ENCODE measurements at regions not wholly inside any gene's neighbourhood (a gene's known extent, or its start where the extent isn't known, plus 50 kb on each side); places are given as distances from the start of the nearest gene placed in this dataset.
"Not testable (repeated sequence)": the region's sequence is repeated elsewhere in the genome, so short reads cannot be mapped to it uniquely, and the experiment has no call there.

DNA sequence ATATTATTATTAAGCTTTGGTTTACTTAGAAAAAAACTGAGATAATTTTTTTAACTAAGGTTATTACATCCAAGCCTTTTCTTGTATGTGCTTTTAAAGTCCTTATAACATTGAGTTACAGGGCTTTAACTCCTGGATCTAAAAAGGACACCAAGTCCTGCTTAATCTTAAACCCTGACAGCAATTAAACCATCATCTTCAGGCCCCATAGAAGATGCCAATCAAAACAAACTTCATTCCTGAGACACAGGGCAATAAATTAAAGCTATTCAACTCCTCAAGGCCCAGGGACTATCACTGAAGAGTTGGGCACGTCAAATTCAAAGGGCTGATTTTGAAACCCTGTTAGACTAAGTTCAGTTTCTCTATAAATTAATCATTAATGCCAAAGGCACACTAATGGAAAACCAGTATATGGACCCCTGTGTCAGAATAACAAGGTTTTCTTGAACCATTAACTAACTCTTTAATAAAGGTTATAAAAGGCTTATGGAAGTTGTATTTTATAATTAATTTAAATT is 1152.6 kb downstream of the NSUN3 start:
- peak; percentile 13 for DNase-seq

DNA sequence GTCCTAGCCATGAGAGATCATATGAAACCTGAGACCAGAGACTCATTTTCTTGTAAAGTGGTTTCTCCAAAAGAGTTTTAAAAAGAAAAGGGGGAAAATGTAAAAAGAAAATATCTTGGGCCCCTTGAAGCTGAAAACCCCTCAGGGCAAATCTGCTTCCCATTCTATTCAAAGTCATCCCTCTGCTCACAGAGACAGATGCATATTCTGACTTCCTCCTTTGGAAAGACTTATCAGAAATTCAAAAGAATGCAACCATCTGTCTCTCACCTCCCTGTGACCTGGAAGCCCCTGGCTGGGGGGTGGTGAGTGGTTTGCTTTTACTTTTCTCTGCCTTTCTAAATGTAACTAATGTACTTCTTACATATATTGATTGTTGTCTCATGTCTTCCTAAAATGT is 1154.8 kb downstream of the NSUN3 start:
- DNase-seq = no peak

DNA sequence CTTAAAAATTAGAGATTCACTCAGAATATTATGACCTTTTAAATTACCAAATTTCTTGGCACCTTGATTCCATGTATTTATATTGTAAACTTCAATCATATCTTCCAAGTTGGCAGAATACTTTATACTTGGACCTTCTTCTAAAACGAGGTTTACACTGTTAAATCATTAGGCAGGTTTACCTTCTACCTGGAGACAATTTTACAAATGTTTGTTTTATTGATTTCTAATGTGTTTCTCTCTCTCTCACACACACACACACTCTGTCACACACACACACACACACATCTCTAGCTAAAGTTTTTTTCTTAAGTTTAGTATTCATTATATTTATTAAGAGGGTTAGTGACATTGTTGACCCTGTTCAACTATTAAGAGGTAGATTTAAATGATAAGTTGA is 1155.6 kb downstream of the NSUN3 start:
- no peak for DNase-seq

DNA sequence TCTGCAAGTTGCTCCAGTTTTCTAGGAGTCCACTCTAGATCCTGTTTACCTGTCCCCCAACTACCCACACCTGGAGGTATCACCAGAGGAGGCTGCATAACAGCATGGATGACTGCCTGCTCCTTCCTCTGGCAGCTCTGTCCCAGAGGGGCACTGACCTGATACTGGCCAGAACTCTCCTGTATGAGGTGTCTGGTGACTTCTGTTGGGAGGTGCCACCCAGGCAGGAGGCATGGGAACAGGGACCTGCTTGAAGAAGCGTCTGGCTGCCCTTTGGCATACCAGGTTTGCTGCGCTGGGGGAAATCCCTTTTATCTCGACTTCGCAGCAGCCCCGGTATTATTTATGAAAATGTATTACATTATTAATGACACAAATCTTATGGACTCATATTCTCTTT is 1163.6 kb downstream of the NSUN3 start:
- DNase-seq = no peak

DNA sequence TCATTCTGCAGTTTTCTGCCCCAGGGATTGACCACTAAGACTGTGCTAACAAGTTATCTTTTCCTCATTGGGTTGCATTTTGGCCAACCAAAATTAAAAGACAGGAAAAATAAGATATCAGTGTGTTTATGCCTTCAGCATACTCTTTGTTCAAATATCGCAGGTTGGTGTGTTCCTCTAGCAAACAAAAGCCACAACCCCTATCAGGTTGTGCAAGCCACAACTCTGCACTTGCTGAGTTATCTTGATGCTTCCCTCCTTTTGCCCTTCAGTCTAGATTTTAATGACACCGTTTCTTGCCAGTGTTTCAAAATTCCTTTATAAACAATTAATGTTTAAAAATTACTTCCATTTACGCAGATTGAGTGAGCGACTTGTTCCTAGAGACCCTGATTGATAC is 1164.2 kb downstream of the NSUN3 start:
- DNase-seq = no peak

DNA sequence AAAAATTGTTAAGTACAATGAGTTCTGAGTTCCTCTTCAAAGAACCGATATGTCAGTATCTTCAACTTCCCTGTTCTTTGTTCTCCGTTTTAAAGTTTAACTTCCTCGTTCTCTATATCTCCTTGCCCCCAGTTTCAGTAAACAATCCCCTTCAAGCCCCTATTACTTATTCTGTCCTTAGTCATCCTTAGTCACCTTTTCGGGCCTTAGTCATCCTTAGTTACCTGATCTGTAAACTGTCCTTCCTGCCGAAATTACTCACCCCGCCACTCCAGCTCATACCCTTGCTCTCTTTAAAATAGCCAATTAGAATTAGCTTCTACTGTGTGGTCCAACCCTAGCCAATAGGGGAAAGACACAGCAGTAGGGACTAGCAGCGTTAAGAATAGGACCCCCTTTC is 1165.6 kb downstream of the NSUN3 start:
- no peak for DNase-seq

DNA sequence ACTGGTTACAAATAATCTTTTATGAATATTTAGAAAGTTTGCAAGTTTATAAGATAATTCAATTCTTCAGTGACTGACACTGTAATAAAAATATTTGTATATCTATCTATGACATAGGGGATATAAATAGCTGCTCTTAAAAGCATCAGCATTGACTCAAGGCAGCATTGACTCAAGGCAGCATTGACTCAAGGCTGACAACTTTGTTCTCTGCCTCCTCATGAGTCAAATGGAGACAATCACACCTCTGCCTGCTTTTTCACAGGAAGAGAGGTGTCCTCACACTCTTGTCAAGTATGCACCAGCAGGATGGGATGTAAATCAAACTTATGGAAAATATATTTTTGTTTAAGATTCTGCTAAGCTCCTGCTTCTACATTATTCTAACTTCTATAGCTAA is 1173.1 kb downstream of the NSUN3 start:
- no peak for DNase-seq

DNA sequence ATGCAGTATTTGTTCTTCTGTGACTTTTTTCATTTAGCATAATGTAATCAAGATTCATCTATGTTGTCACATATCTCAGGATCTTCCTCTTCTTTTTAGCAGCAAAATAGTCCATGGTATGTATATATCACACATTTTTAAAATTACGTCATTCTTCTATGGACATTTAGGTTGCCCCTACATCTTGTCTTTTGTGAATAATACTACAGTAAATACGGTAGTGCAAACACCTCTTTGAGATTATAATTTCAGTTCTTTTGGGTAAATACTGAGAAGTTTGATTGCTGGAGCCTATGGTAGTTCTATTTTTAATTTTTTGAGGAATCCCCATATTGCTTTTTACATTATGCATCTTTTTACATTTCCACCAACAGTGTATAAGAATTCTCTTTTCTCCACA is 1174.9 kb downstream of the NSUN3 start:
- DNase-seq = no peak

DNA sequence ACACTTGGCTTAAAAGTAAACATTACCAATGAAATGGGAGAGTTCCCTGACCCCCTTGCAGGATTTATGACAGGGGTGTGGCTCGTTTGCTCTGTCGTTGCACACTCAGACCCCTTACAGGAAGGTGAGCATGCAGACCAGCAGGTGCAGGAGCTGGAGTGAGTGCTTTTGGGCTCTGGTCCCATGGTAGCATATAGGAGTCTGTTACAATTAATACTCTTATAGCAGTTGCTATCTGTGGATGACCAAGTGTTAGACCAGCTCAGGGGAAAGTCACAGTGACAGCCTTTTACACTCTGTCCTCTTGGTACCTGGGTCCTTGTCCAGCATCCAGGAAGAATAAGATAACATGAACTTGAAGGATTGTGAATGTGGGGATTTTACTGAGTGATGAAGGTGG is 1177.5 kb downstream of the NSUN3 start:
- no peak for DNase-seq

DNA sequence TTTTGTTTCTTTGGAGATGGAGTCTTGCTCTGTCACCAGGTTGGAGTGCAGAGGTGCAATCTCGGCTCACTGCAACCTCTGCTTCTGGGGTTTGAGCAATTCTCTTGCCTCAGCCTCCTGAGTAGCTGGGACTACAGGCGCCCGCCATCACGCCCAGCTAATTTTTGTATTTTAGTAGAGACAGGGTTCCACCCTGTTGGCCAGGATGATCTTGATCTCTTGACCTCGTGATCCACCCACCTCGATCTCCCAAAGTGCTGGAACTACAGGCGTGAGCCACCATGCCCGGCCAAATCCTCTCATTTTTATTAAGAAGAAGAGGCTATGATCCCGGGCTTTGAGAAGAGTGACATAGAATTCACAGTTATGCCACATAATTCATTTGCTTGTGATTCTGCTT is 1178.4 kb downstream of the NSUN3 start:
- not testable (repeated sequence) for DNase-seq

DNA sequence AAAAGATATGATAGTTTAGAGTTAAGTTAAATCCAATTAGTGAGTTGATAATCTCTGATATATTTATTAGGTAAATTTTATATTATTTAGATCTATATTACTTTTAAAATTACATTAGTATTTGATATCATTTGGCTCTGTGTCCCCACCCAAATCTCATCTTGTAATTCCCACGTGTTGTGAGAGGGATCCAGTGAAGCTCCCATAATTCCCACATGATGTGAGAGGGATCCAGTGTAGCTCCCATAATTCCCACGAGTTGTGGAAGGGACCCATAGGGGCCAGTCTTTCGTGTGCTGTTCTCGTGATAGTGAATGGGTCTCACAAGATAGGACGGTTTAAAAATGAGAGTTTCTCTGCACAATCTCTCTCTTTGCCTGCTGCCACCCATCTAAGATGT is 1183.6 kb downstream of the NSUN3 start:
- no peak for DNase-seq

DNA sequence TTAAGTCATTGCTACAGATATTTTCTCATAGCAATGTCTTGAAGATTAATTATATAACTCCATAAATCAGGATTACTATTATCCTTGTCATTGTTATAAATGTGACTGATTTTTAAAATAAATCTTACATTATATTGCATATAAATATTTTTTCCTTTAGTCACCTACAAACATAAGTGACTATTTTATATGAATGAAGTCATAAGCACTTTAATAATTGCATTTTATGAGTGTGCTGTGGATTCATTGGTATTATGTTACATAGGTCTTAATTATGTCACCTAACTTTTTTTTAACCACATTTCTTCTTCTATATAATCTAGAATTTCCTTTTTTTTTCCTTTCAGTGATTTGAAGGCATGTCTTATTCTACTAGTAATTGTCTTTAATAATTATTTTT is 1191.2 kb downstream of the NSUN3 start:
- DNase-seq = no peak

DNA sequence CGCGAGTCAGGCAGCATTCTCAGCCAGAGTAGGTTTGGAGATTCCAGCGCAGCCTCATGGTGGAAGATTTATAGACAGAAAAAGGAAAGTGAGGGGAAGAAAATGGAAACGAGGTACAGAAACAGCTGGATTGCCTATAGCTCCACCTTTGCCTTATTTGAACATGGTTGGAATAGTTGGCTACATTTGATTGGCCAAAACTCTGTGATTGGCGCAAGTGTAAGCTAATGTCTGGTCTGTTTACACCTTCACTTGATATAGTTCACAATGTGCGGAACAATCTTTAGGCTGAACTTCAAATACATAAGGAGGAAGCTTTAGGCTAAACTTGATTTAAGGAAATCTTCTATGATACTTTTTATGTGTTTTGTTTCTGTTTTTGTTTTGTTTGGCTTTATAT is 1191.9 kb downstream of the NSUN3 start:
- no peak for DNase-seq

DNA sequence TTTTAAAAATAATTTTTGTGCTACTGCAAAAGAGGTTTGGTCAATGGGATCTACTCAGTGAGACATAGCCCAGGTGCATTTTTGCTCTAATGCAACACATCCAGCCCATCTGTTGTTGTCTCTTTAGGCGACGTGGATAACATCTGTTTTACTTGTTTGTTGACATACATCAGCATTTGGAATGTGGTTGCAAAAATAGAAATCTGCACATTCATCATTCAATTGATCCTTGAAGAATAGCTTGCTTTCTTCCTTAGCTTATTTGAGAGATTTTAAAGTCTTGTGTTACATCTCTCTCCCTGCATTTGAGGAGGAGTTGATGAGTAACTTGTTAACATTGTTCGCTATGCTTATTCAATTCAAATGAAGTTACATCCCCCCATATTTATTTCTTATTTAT is 1202.3 kb downstream of the NSUN3 start:
- no peak for DNase-seq

DNA sequence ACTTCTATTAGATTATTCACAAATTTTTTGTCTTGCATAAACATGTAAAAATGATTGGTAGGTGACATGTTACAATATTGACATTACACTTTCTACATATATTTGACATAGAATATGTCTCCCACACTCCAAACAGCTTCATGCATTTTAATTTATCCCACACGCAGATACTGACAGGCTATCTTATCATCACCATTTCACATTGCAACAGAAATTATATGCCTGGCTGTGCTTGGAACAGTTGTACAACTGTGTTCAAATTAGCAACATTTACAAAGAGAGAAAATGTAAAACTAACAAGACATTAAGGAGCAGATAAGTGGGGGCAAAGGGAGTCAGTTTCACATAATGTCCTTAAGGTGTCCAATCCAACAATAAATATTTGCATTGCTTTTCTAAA is 1208.5 kb downstream of the NSUN3 start:
- no peak for DNase-seq

DNA sequence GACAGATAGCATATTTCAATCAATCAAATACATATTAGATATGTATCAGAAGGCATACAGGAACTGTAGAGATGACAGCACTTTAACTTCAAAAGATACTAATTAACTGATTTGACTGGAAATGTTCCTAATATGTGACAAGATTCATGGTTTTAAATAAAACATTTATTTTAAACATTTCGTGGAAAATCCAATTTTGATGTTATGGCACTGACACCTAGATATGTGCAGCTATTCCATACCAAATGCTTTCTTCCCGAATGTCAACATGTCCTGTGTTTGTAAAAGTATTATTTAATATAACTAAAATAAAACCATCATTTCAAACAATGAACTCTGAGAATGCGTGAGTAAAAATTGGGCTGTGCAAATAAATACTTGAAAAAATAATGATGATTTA is 1209.3 kb downstream of the NSUN3 start:
- no peak for DNase-seq

DNA sequence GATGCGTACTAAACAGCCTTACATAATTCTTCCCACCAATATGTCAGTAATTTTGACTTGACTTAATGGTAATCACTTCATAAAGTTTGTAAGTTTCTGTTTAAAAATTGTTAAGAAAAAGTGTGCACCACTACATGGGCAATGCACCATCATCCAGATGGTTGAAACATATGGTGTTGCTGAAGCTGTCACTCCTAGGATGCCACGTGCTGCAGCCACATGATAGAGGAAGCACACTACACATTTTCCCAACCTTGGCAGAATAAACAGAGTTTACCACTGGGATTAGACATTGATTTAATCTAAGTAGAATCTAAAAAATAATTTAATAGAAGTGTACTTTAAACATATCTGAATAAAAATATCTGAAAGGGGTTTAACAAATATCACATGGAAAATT is 1209.9 kb downstream of the NSUN3 start:
- DNase-seq = no peak

DNA sequence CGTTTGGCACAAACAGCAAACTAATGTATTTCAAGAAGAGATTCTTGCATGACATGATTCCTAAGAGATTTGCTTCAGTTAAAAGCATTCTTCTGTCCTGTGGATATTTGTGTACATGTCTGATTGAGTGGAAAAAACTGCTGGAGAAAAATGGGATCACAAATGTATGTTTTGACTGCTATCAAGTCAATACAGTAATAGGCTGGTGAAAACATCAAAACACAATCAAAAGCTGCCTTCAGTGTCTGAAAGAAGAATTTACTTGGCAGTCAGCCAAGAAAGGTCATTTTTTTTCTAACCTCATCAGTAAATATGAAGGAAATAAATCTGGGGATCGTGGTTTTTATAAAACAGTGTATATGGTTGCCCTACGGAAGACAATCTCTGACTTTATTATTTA is 1214.8 kb downstream of the NSUN3 start:
- no peak for DNase-seq

DNA sequence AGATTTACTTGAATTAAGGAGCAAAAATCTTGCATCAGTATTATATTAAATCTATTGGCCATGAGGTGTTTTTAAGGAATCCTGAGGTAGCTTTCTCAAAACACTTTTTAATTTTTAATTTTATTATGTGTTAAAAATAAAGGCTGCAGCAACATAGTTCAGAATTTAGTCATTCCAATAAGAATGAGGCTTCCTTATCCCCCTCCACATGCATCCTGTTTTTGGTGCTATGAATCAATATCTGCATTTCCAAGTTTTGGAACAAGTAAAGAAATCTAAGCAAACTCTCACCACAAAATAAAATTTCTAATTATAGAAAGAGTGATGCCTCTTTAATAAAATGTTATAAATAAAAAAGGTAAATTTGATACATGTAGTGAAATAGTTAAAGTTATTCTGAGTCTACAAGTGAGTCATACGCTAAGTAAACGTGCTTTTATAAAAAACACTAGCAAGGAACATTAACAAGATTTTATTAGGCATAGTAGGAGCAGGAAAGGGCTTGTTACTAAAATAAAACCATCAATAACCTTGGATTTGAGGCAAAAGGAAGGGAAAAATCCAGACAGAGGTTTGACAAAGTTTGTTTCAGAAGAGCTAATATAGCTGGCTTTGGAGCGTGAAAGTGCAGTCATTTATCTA is 1218.0 kb downstream of the NSUN3 start:
- DNase-seq = no peak

DNA sequence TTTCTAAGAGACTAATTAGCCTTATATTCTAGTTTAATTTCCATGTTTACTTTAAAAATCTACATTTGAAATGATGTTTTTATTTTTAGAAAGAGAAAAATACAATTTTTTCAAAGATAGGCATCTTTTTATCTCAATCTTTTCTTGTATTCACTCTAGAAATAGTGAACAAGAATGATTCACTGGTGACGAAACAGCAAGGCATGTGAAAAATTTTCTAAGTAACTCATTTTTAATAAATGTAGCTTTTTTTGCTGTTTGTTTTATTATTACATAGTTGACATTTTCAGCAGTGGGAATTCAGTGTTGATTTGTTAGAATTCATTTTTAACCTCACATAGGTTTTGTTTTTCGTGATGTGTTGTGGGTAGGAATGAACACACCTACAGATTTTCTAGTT is 1226.4 kb downstream of the NSUN3 start:
- DNase-seq = no peak

DNA sequence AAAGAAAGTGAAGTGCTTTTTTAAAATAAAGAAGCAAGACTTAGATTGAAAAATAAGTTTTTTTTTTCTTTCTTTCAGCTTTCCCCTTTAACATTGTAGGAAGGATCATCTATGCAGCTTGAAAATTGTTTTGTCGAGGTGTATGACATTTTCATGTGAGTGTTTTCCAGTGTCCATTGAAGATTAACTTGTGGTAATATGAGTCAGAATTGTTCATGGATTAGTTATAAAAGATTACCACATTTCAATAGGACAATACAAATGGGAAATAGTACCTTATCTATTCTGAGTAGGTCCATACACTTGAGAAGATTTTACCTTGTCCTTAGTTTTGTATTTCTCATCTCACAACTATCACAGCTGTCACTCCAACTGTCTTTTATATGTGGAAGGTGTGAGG is 1234.7 kb downstream of the NSUN3 start:
- DNase-seq = peak; percentile 94

DNA sequence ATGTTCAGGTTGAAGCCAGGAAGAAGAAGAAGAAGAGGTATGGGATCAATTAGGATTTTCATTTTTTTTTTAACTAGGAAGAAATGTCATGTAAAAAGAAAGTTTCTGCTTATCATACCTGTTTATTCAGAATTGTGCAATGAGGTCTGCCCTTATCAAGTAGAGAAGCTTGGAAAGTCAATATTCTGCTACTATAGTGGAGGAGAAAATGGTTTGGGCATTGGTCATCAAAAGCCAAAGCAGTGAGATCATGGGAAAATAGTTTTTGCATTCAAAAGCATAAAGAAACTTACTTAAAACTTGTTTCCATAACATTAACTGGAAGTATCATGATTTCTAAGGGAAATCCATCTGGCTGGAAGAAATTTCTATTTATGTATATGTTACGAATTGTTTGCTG is 1239.2 kb downstream of the NSUN3 start:
- DNase-seq = peak; percentile 91

DNA sequence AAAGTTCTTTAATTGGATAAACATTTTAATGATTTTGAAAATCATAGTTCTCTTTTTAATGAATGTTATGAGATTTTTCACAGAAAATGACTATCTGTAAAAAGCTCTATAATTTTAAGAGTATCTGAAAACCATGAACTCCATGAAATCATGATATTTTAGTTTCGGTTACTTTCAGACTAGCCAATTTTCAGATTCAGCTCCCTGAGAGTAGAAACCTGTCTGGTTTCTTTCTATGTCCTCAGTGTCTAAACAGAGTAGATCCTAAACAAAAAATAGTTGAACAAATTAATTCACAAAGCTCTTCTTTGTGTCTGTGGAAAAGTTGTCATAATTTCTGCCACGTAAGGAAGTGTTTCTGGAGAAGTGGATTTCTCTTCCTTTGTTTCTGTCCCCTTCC is 1247.7 kb downstream of the NSUN3 start:
- no peak for DNase-seq

DNA sequence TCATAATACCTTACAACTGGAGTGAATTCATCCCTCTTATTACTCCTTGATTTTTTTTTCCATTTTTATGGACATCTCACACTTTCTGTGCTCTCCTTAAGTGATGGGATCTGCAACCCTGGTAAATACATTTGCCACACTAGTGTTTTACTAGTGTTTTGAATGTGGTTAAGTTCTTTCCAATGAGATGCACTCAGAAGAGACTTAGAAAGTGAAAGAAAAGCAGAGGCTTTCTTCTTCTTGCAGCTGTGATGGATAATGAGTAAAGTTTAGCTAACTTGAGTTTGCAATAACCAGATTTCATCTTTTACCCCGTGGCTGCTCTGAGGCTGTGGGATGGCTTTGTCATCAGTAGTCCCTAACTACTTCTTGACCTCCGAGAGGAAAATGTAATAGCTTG is 1248.4 kb downstream of the NSUN3 start:
- DNase-seq = no peak

DNA sequence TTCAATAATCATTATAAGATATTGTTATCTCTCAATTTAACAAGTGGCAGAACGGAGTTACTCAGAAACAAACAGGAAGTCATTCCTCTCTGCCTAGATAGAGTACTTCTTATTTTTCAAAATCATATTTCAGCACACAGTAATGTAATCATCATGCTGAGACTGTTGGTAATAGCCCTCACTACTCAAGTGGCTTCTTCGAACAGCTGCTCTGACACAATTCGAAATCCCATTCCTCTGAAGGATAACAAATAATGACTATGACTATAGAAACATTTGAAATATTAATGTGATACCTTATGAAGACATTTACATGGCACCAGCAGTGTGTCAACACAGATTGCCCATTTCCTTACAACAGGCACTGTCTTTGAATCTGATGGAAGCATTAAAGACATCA is 1249.8 kb downstream of the NSUN3 start:
- DNase-seq = no peak
